ENCODE measurements at regions not wholly inside any gene's neighbourhood (a gene's known extent, or its start where the extent isn't known, plus 50 kb on each side); places are given as distances from the start of the nearest gene placed in this dataset.
"Not testable (repeated sequence)": the region's sequence is repeated elsewhere in the genome, so short reads cannot be mapped to it uniquely, and the experiment has no call there.

DNA sequence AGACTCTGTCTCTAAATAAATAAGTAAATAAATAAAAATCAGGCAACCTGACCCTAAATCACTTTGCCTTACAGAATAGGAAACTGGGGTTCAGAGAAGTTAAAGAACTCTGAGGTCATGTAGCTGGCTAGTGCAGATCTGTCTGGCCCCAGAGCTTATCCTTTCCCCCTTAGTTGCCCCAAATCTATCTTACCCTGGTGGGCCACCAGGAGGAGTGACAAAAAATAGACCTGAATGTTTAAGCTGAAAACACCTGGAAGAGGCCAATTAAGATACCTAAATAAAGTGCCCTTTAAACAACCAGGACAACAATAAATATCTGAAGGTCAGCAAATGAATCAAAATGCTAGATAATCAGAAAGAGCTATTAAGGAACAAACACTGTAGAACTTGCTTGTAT lies 59.7 kb downstream of the TEX35 start:
- no peak for DNase-seq (ENCODE audit: low read depth in 2 of 2)

DNA sequence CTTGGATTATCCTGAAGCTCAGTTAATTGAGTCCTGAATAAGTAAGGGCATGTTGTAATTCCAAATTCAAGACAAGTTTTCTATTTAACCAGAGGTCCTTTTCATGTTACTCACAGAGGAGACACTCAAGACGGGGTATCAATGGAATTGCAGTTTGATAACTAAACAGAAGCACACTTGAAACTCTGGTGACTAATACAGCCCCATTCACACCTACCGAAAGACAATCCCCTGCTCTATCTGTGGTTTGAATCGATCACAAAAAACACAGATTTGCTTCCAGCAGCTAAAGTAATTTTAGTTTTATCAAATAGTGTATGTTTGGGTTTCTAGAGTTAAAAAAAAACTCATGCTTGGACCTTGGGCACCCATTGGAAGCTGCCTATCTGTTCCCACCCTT lies 60.4 kb downstream of the TEX35 start:
- no peak for DNase-seq (ENCODE audit: low read depth in 2 of 2)

- no peak for DNase-seq (ENCODE audit: low read depth in 2 of 2)
These were observed 61.4 kb downstream of the TEX35 start for GRCh38 chr1:178574345-178574744.

DNA sequence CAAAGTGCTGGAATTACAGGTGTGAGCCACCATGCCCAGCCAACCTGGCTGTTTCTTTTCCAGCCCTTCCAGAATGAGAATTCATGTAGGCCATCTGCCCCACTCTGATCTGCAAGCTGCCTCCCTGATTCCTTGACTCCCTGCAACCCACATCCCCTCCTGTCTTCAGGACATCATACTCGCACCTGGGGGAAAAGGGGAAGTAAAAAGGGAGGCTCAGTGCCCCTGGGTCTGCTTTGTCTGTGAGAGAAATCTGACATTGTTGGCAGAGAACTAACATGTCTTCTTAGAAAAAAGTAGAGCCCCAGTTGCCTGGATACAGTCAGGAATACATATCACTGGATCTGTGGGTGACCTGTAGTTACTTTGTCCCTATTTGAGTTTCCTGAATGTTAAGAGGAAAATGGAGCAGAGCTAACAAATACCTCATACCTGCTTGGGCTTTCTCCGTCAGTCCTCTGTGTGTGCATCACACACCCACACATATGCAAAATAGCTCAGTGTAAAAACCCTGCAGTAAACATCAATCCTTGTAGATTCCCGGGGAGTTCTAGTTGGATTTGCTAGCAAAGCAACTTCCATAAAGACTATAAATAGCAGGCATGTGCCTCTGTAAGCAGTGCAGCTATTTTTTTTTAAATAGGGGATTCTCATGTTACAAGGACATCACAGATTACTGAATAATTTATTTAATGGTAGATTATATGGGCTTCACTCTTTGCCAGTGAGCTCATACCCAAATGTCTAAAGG lies 62.9 kb downstream of the TEX35 start:
- DNase-seq (ENCODE audit: low read depth in 2 of 2): no peak

- DNase-seq (ENCODE audit: low read depth in 2 of 2): no peak
These were observed 63.9 kb downstream of the TEX35 start for GRCh38 chr1:178576841-178577240.

GRCh38 chr1:178577882-178578281 lies 65.0 kb downstream of the TEX35 start:
- DNase-seq (ENCODE audit: low read depth in 2 of 2): no peak

- DNase-seq (ENCODE audit: low read depth in 2 of 2): no peak
These were observed 65.6 kb downstream of the TEX35 start for GRCh38 chr1:178578541-178578940.

DNA sequence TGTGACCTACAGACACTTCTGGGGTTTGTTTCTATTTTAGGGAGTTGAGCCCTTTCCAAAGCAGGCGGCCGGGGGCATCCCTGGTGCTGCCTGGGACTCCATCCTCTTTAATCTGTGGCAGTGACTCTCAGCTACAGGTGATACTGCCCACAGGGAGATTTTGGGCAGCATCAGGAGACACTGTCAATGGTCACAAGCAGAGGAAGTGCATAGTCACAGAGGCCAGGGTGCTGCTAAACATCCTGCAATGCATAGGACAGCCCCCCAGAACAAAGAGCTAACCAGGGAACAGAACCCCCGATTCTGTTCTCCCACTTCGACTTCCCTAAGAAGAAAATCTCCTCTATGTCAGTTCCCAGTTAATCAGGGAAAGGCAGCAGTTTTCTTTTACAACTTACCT lies 66.2 kb downstream of the TEX35 start:
- DNase-seq (ENCODE audit: low read depth in 2 of 2): no peak

DNA sequence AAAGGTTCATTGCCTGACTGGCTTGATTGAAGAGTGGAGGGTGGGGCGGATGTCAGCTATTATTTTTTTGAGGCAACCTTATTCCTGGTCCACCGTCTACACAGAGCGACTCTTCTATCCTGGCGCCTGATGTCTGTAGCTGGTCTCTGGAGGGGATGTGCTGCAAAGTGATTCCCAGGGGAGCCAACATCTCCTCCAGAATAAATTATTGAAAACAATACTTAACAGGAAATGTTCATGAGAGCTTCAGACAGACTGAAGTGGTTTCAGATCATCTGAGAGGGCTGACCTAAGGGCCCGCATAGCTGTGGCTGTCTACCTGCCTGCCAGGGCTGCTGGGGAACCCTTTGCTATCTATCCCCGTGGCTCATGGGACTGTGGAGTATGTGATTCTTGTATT lies 66.7 kb downstream of the TEX35 start:
- no peak for DNase-seq (ENCODE audit: low read depth in 2 of 2)

GRCh38 chr1:178580096-178580495 lies 67.2 kb downstream of the TEX35 start:
- no peak for DNase-seq (ENCODE audit: low read depth in 2 of 2)

DNA sequence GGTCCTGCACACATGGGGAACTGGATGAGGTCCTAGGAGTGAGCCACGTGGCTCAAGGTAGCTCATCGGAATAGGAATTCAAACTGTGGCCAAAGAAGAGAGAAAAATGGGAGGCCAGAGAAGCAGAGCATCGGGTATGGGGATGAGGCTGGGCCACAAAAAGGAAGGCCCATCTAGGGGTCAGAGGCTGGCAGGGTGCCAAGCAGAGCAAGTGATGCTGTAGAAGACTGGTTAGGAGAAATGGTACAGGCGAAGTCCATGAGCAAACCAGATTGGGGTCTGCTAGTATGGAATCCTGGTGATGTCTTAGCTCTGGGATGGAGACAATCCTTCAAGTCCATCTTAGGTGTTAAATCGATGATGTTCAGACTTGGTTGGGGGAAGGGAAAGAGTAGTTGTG lies 68.0 kb downstream of the TEX35 start:
- DNase-seq (ENCODE audit: low read depth in 2 of 2): no peak

- DNase-seq (ENCODE audit: low read depth in 2 of 2): no peak
These were observed 68.7 kb downstream of the TEX35 start for GRCh38 chr1:178581351-178582303.

DNA sequence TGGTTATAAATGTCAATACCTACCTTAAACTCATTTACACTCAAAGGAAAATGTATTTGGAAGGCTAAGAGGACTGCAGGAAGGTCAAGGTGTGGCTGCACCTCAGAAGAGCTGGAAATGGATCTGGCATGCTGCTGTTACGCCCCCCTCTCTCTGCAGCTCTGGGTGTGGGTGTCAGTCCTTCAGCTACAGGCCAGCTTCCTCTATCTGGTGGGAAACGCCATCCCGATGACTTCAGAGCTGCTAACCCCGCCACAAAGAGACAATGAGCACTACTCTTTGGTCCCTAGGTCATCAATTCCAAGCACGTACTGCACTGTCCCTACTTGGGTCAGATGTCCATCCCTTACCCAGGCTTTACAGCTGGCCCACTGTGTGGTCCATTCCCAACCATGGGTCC lies 74.2 kb downstream of the TEX35 start:
- no peak for DNase-seq (ENCODE audit: low read depth in 2 of 2)

- no peak for DNase-seq (ENCODE audit: low read depth in 2 of 2)
These were observed 75.1 kb downstream of the TEX35 start for GRCh38 chr1:178587975-178588374.

GRCh38 chr1:178589042-178589441 lies 76.1 kb downstream of the TEX35 start:
- not testable (repeated sequence) for DNase-seq (ENCODE audit: low read depth in 2 of 2)

- not testable (repeated sequence) for DNase-seq (ENCODE audit: low read depth in 2 of 2)
These were observed 78.9 kb downstream of the TEX35 start for GRCh38 chr1:178591811-178592210.

DNA sequence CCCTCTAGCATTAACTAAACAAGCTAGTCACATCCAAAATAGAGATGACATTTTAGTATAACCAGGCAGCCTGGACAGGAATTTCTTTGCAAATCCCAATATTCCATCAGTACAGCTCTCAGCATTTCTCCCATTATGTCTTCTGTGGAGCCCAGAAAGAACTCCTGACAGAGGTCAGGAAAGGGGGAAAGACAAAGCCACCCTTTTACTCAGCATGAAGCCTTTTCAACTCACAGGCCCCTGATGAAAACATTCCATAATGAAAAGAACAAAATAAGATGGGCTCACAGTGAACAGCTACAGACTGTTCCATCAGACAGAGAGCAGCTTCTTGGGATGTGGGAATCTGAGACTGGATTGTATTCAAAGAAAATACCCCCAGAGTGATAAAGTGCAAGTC lies 80.6 kb downstream of the TEX35 start:
- no peak for DNase-seq (ENCODE audit: low read depth in 2 of 2)

- no peak for DNase-seq (ENCODE audit: low read depth in 2 of 2)
These were observed 81.2 kb downstream of the TEX35 start for GRCh38 chr1:178594133-178594532.

GRCh38 chr1:178595491-178595890 lies 82.6 kb downstream of the TEX35 start:
- no peak for DNase-seq (ENCODE audit: low read depth in 2 of 2)

GRCh38 chr1:178599087-178599486 lies 86.2 kb downstream of the TEX35 start:
- DNase-seq (ENCODE audit: low read depth in 2 of 2): no peak

- DNase-seq (ENCODE audit: low read depth in 2 of 2): no peak
These were observed 86.8 kb downstream of the TEX35 start for GRCh38 chr1:178599745-178600144.

DNA sequence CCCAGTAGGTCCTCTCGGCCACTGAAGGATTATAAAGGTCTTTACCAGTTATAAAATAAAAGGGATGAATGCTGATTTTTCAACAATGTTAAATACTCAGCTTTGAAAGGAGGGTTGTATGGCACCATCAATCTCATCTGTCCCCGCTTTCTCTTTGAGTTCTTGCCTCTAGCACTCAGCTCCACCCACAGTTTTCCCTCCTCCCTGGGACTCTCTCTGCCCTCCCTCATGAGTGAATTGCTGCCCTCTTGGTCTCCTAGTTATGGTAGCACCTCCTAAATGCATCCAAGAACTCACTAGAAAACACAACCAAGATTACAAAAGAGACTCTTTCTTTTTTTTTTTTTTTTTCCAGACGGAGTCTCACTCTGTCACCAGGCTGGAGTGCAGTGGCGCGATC lies 91.0 kb downstream of the TEX35 start:
- DNase-seq (ENCODE audit: low read depth in 2 of 2): no peak

DNA sequence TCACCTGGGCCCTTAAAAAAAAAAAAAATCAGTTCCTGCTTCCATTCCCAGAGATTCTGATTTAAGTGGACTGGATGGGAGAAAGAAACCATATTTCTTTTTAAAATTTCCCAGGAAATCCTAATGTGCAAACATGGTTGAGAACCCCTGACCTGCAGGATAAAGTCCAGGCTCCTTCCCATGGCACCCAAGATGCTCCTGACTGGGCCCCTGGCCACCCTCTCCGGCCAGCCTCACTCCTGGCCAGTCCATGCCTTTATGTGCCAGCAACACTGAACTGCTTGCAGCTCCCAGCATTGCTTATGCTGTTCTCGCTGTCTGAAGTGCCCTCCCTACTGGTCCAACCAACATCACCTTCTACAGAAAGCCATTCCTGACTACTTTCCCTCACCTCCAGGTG lies 93.9 kb downstream of the TEX35 start:
- DNase-seq (ENCODE audit: low read depth in 2 of 2): no peak

Measured in fibroblast of skin of left biceps (primary cell).